H1 (cell line): ENCODE measurements at regions not wholly inside any gene's neighbourhood (a gene's known extent, or its start where the extent isn't known, plus 50 kb on each side); places are given as distances from the start of the nearest gene placed in this dataset.

Source experiments
- CHD2 ChIP-seq: IDR thresholded peaks from 2 replicates; pipeline ENCODE4 v1.6.1; 2012; ENCODE audit warnings: low read length, improper control_type of control experiment
- CTCF ChIP-seq, 3 experiments: IDR thresholded peaks; 1 replicate in 2 of 3; 2 replicates in 1 of 3; pipeline versions ENCODE4 v1.5.1 to v1.6.1; 2011; ENCODE audit warnings: low read length in 3 of 3, mild to moderate bottlenecking in 3 of 3, inconsistent platforms in 2 of 3, low read depth in 1 of 3, moderate library complexity in 1 of 3; ENCODE audit not compliant: insufficient read depth in 1 of 3; ENCODE audit errors: control extremely low read depth in 1 of 3
- POLR2A ChIP-seq, 2 experiments: IDR thresholded peaks; 1 replicate in 1 of 2; 2 replicates in 1 of 2; pipeline ENCODE4 v1.6.1; 2011; ENCODE audit warnings: low read depth in 2 of 2, low read length in 2 of 2, mild to moderate bottlenecking in 2 of 2; ENCODE audit errors: control extremely low read depth in 1 of 2
- TF ChIP-seq, protein P1 (sequence below): IDR thresholded peaks from 2 replicates; pipeline ENCODE4 v1.6.1; 2011; ENCODE audit warnings: low read length, improper control_type of control experiment

- no peak for TF ChIP-seq POLR2A (IDR thresholded peaks at IDR 0.05; ENCODE audit: control extremely low read depth in 1 of 2, low read depth in 2 of 2, low read length in 2 of 2)
- TF ChIP-seq CTCF (IDR thresholded peaks at IDR 0.05; ENCODE audit: control extremely low read depth in 1 of 3, insufficient read depth in 1 of 3, low read depth in 1 of 3, low read length in 3 of 3), result no peak
- no peak for TF ChIP-seq CHD2
- TF ChIP-seq, protein P1, sequence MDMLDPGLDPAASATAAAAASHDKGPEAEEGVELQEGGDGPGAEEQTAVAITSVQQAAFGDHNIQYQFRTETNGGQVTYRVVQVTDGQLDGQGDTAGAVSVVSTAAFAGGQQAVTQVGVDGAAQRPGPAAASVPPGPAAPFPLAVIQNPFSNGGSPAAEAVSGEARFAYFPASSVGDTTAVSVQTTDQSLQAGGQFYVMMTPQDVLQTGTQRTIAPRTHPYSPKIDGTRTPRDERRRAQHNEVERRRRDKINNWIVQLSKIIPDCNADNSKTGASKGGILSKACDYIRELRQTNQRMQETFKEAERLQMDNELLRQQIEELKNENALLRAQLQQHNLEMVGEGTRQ, result no peak
Measured at GRCh38 chr12:65646127-65646643, 178.1 kb upstream of the HMGA2 start.
